BJ (cell line): ENCODE measurements at regions not wholly inside any gene's neighbourhood (a gene's known extent, or its start where the extent isn't known, plus 50 kb on each side); places are given as distances from the start of the nearest gene placed in this dataset.

Experiments used
- CTCF ChIA-PET: fragments of 350-600 bp; formaldehyde crosslinking; extraction: SDS; loops from one replicate; lab custom pipeline; 2021; ENCODE audit warnings: antibody characterized with exemption, inconsistent platforms; lab: Yijun Ruan, JAX
- POLR2A ChIA-PET: fragments of 300-600 bp; sonication (Branson Sonifier 250); formaldehyde crosslinking; extraction: SDS; loops from one replicate; lab custom pipeline; 2021; ENCODE audit warnings: antibody characterized with exemption; lab: Charles Lee
- DNase-seq: peaks from one replicate; pipeline ENCODE4 v3.0.0-alpha.2; 2011; ENCODE audit warnings: low read depth
- H3K27me3 ChIP-seq: 2 replicates; pipeline ENCODE4 v1.6.0; 2011; ENCODE audit warnings: low read length; ENCODE audit not compliant: control insufficient read depth, insufficient read depth
- H3K36me3 ChIP-seq: 2 replicates; pipeline ENCODE4 v1.5.1; 2011; ENCODE audit warnings: low read length; ENCODE audit not compliant: control insufficient read depth, insufficient read depth
- H3K4me3 ChIP-seq: 2 replicates; pipeline ENCODE4 v1.5.1; 2011; ENCODE audit warnings: low read depth, mild to moderate bottlenecking, control low read depth, low read length
- CTCF ChIP-seq: IDR thresholded peaks from 2 replicates; pipeline ENCODE4 v1.5.1; 2011; ENCODE audit warnings: low read depth, mild to moderate bottlenecking, control low read depth, inconsistent platforms, low read length, moderate library complexity; ENCODE audit not compliant: insufficient read depth

- no peak overlapping the region for H3K4me3 ChIP-seq
- ChIA-PET CTCF (no interaction called here), POLR2A (no interaction called here)
- H3K36me3 ChIP-seq: no peaks in the 10 kb centered on the region
- no peak for TF ChIP-seq CTCF
- no peak for DNase-seq
- no peaks in the 10 kb centered on the region for H3K27me3 ChIP-seq
Observed at GRCh38 chr7:115840702-115841101, 189.9 kb downstream of the TFEC start.

GRCh38 chr7:115838829-115839228 lies 191.7 kb downstream of the TFEC start:
- Histone ChIP-seq H3K36me3 (no peaks in the 10 kb centered on the region), H3K4me3 (no peak overlapping the region), H3K27me3 (no peaks in the 10 kb centered on the region)
- CTCF ChIA-PET: interaction anchor here (1.0 to 2.0 kb wide), 3 partner anchors 11 to 907 kb away, joined by 3 to 7 read pairs (median 3); no protein-coding TSS in a partner anchor
- no peak for DNase-seq
- no peak for TF ChIP-seq CTCF
- POLR2A ChIA-PET: no interaction called here

DNA sequence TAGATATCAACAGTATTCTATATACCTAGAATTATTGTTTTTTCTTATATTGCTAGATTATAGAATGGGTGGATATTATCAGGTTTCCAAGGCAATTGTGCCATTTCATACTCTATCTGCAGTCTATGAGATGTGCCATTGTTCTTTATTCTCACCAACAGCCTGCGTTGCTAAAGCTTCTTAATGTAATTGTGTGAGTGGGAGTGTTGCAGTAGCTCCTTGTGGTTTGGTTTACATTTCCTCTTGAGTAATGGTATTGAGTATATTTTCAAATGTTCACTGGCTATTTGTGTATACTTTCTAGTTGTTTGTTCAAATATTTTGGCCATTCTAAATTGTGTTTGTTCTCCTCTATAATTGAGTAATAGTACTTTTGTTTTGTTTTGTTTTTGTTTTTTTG lies 199.2 kb downstream of the TFEC start:
- POLR2A ChIA-PET: no interaction called here
- no peaks in the 10 kb centered on the region for H3K36me3 ChIP-seq
- TF ChIP-seq CTCF: no peak
- no peaks in the 10 kb centered on the region for H3K27me3 ChIP-seq
- DNase-seq: no peak
- H3K4me3 ChIP-seq: no peak overlapping the region
- CTCF ChIA-PET: no interaction called here

DNA sequence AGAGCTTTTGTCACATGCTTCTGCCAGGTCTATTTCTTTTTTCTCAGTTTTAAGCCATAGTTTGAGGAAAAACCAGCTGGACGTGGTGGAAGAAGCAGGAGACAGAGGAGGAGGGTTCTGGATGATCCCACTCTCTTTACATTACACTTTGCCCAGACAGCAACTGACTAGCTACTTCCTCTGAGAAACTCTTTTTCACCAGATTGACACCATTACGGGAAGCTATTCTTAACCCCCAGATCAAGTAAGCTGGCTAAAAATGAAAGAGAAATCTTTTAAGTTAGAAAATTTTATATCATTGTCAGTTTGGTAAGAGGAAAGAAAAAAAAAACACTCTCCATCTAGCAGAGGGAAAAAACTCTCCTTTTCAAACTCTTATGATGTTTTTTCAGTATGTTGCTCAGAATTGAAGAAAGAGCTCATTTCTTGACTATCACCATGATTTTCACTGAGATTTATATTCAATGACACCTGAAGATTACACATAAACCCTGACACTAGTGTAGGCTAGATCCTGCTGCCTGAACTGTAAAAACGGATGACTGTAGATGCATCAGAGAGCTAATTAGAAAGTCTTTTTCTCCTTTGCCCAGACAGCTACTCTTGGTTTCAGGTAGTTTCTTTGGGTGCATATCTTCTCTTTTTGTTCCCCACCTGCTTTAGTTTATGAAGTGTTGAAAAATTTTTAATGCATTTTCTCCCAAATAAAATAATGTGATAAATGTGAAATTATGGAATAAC lies 203.1 kb downstream of the TFEC start:
- H3K36me3 ChIP-seq: no peaks in the 10 kb centered on the region
- ChIA-PET POLR2A (no interaction called here), CTCF (interaction anchor here (0.7 kb wide), 1 partner anchor 255 kb away, joined by 5 read pairs; no protein-coding TSS in a partner anchor)
- no peak for DNase-seq
- no peak overlapping the region for H3K4me3 ChIP-seq
- TF ChIP-seq CTCF: no peak
- H3K27me3 ChIP-seq: no peaks in the 10 kb centered on the region

GRCh38 chr7:115825456-115826115 lies 205.0 kb downstream of the TFEC start:
- CTCF ChIA-PET: no interaction called here

More at GRCh38 chr7:115825456-115826115, 205.0 kb downstream of the TFEC start:
- Histone ChIP-seq H3K36me3 (no peaks in the 10 kb centered on the region), H3K4me3 (no peak overlapping the region), H3K27me3 (no peaks in the 10 kb centered on the region)
- DNase-seq: no peak
- POLR2A ChIA-PET: no interaction called here
- TF ChIP-seq CTCF: no peak
